Activated CD8-positive, alpha-beta memory T cell treated with anti-CD3 and anti-CD28 coated beads for 1 hour (primary cell): ENCODE measurements at regions not wholly inside any gene's neighbourhood (a gene's known extent, or its start where the extent isn't known, plus 50 kb on each side); places are given as distances from the start of the nearest gene placed in this dataset.

ENCODE experiments used
- DNase-seq, 2 donors: peaks; one replicate each; pipeline ENCODE4 v3.0.0-alpha.2; 2020; ENCODE audit warnings: low read depth in 1 of 2; ENCODE audit errors: extremely low read depth in 1 of 2

- DNase-seq: no peak
These were observed 1960.5 kb upstream of the PIK3C3 start for GRCh38 chr18:39994498-39994897.

- DNase-seq: no peak
These were observed 1963.3 kb upstream of the PIK3C3 start for GRCh38 chr18:39991696-39992265.

- no peak for DNase-seq
These were observed 1964.5 kb upstream of the PIK3C3 start for GRCh38 chr18:39990540-39990939.

DNA sequence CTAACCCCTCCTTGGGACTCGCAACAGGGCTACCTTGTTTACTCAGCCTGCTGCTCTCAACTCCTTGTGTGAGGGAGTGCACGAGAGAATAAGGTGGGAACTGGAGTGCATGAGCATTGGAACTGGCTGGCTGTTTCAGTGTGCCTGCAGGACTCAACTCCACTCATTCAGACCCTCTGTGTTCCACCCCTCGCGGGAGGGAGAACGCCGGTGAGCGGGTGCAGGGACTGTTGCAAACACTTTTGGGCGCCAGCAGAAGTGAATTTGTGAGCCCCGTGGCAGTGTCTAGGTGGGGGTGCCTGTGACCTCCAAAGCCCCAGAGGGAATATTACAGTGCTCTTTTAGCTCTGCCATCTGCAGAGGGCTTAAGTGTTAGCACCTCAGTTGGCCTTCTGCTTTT lies 1978.3 kb upstream of the PIK3C3 start:
- DNase-seq: no peak

DNA sequence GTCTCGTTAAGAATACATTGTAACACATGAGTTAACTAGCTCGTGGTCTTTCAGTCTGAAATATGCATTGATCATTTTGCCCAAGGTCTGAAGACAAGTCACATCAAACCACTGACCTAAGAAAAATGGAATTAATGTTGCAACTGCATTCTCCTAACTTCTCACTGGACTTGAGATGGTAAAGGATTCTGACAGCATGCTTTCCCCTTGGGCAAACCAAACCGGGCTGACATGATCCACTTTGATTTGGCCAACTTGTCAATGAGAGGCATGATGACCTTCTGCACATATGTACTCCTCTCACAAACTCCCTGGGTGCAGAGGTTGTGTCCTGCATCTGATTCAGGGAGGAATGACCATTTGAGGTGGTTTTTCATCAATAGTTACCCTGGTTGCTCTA lies 1982.5 kb upstream of the PIK3C3 start:
- no peak for DNase-seq

DNA sequence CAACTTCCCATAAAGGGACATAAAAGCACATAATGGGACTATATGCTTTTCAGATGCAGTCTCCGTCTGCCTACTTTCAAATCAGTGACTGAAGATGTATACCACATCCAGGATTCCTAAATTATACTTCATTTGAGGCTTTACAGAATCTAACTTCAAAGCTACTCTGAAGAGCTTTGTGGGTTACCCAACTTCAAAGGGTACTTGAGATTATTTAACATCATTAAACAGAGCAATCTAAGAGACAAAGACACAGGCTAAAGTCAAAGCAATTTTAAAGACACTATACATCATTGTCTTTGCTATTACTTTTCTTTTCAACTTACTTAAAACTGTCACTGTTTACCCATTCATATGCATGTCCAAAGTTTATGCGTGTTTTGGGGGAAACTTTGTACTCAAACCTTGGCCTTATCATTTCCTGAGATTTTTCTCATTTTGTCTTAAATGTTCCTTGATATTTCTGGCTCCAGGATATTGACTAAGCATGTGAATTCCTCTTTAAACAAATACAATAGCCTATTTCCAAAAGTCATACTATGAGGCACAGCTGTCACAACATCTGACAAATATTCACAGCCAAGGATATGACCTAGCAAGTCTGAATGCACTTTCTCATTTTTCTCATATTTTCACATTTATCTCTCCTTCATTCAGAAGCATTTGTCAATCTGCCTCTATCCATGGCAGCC lies 1985.1 kb upstream of the PIK3C3 start:
- no peak for DNase-seq

DNA sequence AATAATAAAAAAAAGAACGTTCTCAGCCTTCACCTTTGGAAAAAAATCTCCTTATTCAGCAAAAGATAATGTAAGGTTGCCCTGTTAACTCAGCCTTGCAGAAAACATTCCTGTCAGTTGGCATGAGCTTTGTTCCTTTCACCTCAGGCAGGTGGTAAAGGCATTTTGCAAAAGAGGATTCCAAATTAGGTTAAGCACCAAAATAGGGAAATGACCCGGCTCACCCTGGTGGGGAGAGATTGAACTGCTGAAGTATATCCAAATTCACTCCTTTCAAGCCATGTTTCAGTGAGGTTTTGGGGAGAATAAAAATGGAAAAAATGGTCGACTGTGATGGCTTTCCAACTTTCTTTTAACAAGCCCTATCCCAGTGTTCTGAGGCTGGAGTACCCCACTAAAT lies 1988.8 kb upstream of the PIK3C3 start:
- no peak for DNase-seq

DNA sequence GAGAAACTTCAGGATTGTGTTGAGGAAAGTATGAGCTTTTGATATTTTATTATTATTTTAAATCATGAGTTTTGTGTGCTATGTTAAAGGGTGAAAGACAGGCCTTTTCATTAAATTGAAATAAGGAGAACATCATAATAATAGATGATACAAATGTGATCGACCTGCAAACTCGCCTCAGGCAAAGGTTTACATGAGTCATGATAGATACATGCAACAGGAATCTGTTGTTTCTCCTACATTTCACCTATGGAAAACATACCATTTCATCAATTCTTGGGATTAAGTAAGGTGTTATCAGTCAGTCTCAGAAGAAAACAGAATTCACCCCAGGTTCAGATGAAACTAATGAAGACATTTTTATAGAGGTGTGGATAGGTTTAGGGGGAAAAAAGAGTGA lies 1992.5 kb upstream of the PIK3C3 start:
- no peak for DNase-seq

GRCh38 chr18:39960550-39960949 lies 1994.5 kb upstream of the PIK3C3 start:
- no peak for DNase-seq

DNA sequence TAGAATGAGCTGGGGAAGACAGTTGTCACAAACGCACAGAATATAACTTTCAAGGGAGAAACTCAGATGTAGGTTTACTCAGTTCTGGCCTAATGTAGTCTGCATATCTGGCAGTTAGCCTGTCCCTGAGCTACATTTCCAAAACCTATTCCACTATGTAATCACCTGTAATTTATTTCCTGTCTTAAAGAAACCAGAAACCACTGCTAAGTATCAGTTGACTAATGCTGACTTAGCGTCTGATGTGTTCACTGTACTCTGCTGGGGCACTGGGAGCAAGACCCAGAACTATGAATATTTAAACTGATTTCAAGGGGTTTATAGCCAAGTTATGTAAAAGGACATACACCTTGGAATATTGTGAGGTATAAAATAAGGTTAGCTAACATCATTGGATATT lies 1995.2 kb upstream of the PIK3C3 start:
- no peak for DNase-seq

- no peak for DNase-seq
These were observed 1996.2 kb upstream of the PIK3C3 start for GRCh38 chr18:39958876-39959275.

DNA sequence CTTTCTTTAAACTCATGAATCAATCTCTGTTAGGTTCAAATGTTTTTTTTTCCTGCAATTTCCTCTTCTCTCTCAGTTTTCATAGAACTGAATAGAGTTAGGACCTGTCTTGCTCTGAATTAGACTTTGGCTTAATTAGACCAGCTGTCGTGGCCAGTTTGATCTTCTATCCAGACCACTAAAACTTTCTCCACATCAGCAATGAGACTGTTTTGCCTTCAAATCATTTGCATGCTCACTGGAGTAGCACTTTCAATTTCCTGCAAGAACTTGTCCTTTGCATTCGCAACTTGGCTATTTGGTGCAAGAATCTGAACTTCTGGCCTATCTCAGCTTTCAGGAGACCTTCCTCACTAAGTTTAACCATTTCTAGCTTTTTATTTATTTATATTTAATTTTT lies 2002.2 kb upstream of the PIK3C3 start:
- DNase-seq: no peak

GRCh38 chr18:39951142-39951720 lies 2003.8 kb upstream of the PIK3C3 start:
- no peak for DNase-seq

DNA sequence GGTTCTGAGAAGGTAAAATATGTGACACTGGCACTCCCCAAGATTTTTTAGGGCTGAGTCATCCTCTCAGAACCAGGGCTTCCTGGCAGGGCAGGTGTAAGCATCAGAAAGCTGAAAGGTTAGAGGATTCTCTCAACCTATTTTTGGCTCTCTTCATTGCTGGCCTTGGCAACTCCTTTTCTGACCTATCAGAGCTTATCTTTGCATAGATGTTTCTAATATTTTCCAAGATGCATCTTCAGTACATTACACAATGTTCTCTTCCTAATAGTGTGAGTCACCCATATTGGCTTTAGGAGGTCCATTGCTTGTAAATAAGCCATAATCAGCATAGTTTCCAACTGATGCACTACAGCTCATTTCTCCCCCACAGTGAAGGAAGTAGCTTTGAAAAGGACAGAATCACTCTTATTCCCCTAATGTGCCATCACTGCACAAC lies 2008.4 kb upstream of the PIK3C3 start:
- no peak for DNase-seq

DNA sequence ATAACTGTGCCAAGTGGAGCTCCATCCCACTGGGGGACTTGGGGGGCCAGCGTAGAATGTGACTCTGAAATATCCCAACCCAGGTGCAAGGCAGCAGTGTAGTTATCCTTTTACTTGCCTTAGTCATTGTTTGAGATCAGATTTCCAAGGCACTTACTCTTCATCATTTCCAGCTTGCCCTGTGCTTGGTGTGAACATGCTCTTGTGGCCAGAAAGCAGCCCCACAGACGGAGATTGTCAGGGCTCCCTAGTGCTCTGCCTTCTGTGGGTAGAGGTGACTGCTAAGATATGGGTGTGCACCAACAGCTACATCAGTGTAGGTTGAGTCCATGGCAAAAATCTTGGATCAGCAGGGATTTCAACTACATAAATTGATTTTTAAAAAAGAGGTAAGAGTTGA lies 2010.0 kb upstream of the PIK3C3 start:
- no peak for DNase-seq

- no peak for DNase-seq
These were observed 2012.3 kb upstream of the PIK3C3 start for GRCh38 chr18:39942702-39943101.

DNA sequence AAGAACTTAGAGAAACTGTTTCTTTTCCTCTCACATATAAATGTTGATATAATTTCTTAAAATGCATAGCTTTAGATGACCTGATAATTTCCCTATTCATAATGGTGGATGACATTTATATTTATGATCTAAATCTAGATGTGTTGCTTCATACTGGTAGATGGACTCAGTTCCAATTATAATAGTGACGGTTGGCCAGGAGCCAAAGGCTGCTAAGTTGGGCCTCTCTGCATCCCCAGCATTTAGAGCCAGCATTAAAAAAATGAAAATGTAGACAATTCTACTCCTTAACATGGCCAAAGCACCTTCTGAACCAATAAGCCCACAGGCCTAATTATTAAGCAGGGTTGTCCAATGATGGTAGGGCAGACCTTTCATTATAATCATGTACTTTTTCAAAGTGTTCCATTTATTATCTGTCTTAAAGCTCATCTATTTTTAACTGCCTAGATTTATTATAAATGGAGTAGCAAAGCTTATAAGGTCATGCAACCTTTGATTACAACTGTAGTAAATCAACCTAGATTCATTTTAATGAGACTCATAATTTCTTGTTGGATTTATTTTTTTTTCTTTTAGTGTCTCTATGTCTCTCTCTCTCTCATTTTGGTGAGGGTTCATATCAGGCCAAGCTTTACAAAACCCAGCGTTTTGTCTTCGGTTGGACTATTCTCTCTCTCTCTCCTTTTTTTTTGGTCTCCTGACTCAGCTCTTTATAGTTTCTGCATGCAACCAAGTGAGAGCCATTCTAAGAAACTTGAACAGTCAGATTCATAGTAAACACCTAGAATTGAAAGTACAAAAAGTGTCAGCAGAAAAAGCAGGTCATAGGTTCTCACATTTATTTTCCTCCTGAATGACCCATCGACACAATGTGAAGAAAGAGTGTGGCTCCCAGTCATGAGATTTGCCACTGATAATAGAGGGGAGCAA lies 2016.1 kb upstream of the PIK3C3 start:
- DNase-seq: no peak

DNA sequence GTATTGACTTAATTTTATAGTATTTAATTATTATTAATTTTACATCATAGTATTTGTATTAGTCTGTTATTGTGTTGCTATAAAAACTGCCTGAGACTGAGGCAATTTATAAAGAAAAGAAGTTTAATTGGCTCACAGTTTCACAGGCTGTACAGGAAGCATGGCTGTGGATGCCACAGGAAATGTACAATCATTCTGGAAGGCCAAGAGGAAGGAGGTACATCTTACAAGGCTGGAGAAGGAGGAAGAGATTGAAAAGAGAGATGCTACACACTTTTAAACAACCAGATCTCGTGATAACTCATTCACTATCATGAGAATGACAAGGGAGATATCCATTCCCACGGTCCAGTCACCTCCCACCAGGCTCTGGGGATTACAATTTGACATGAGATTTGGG lies 2019.4 kb upstream of the PIK3C3 start:
- no peak for DNase-seq

- no peak for DNase-seq
These were observed 2036.2 kb upstream of the PIK3C3 start for GRCh38 chr18:39918847-39919246.

- DNase-seq: no peak
These were observed 2041.2 kb upstream of the PIK3C3 start for GRCh38 chr18:39913672-39914366.

GRCh38 chr18:39911716-39912115 lies 2043.3 kb upstream of the PIK3C3 start:
- DNase-seq: no peak
